K562 (cell line): ENCODE measurements at regions not wholly inside any gene's neighbourhood (a gene's known extent, or its start where the extent isn't known, plus 50 kb on each side); places are given as distances from the start of the nearest gene placed in this dataset.

Experiments used
- ATAC-seq: fragments of 200-7000 bp; cut with Tn5 transposase; 3 replicates; pipeline ENCODE4 v1.9.1; 2020; ENCODE audit warnings: moderate library complexity
- BruUV-seq: library from RNA; stranded (reverse); fragments of 400-500 nt; replicated peaks from 2 replicates; lab custom pipeline; 2021; lab: Mats Ljungman, UMichigan
- CTCF ChIA-PET: fragments of 300-600 bp; formaldehyde crosslinking; extraction: SDS; loops from one replicate; lab custom pipeline; 2021; ENCODE audit warnings: low intra/inter-chr PET ratio; lab: Yijun Ruan, JAX
- POLR2A ChIA-PET: fragments of 300-600, 350-650 bp; sonication (Branson Sonifier 250); formaldehyde crosslinking; extraction: SDS; loops from one replicate; lab custom pipeline; 2021; ENCODE audit warnings: antibody characterized with exemption, inconsistent platforms; lab: Yijun Ruan, JAX
- DNase-seq, 4 experiments: peaks; one replicate each; pipeline versions ENCODE4 v3.0.0 to v3.0.0-alpha.2; 2011 to 2018; ENCODE audit warnings: low spot score in 3 of 4, mixed read lengths in 3 of 4; ENCODE audit errors: extremely low read depth in 1 of 4
- FAIRE-seq: peaks from 2 replicates; lab custom pipeline; 2011; peaks lifted over from hg19 to GRCh38; lab: Jason Lieb, UNC
- H2AFZ ChIP-seq: 2 replicates; pipeline ENCODE4 v1.6.0; 2011; ENCODE audit warnings: low read depth, low read length, control low read depth, inconsistent platforms
- H3K27ac ChIP-seq: fragments of 200-600 bp; 3 replicates; pipeline ENCODE4 v1.8.0; 2011; ENCODE audit warnings: low read depth, mild to moderate bottlenecking, control low read depth, inconsistent platforms, low read length, moderate library complexity, mixed read lengths; ENCODE audit errors: extremely low read depth
- H3K27me3 ChIP-seq, 2 experiments: fragments of 300-600 bp in 1 of 2; 2 replicates in 1 of 2; 3 replicates in 1 of 2; pipeline versions ENCODE4 v1.6.0 to v1.8.0; 2011; ENCODE audit warnings: inconsistent platforms in 2 of 2, low read length in 2 of 2, mild to moderate bottlenecking in 1 of 2, mixed read lengths in 1 of 2, moderate library complexity in 1 of 2; ENCODE audit not compliant: control insufficient read depth in 2 of 2, insufficient read depth in 2 of 2
- H3K36me3 ChIP-seq: fragments of 300-600 bp; 3 replicates; pipeline ENCODE4 v1.8.0; 2011; ENCODE audit warnings: mild to moderate bottlenecking, low read length, inconsistent platforms; ENCODE audit not compliant: control insufficient read depth, insufficient read depth
- H3K4me1 ChIP-seq, 2 experiments: fragments of 200-600 bp in 1 of 2; replicated peaks in 1 of 2; 2 replicates in 1 of 2; 3 replicates in 1 of 2; pipeline versions ENCODE4 v1.5.1 to v1.8.0; 2011; ENCODE audit warnings: inconsistent platforms in 2 of 2, low read length in 2 of 2, mild to moderate bottlenecking in 1 of 2, mixed read lengths in 1 of 2, moderate library complexity in 1 of 2; ENCODE audit not compliant: control insufficient read depth in 2 of 2, insufficient read depth in 2 of 2
- H3K4me2 ChIP-seq: 2 replicates; pipeline ENCODE4 v1.6.1; 2011; ENCODE audit warnings: low read length, control low read depth, inconsistent platforms, mixed read lengths; ENCODE audit not compliant: insufficient read depth
- H3K4me3 ChIP-seq: fragments of 200-600 bp; sonication (generic), shearing (Covaris generic); 2 replicates; pipeline ENCODE4 v1.5.1; 2016; ENCODE audit warnings: control low read depth, inconsistent platforms
- H3K79me2 ChIP-seq: fragments of 200-600 bp; 3 replicates; pipeline ENCODE4 v1.8.0; 2011; ENCODE audit warnings: low read length, inconsistent platforms; ENCODE audit not compliant: control insufficient read depth, insufficient read depth
- H3K9ac ChIP-seq, 2 experiments: 2 replicates each; pipeline versions ENCODE4 v1.6.0 to v1.6.1; 2011; ENCODE audit warnings: low read depth in 2 of 2, low read length in 2 of 2, control low read depth in 1 of 2, inconsistent platforms in 1 of 2, mild to moderate bottlenecking in 1 of 2, mixed read lengths in 1 of 2; ENCODE audit not compliant: insufficient read depth in 1 of 2
- H3K9me1 ChIP-seq: one replicate; pipeline ENCODE4 v1.6.0; 2011; ENCODE audit warnings: inconsistent platforms, mild to moderate bottlenecking, low read length, moderate library complexity; ENCODE audit not compliant: control insufficient read depth, insufficient read depth
- H3K9me3 ChIP-seq: replicated peaks from 2 replicates; pipeline ENCODE4 v1.5.1; 2011; ENCODE audit warnings: low read depth, low read length, inconsistent platforms; ENCODE audit not compliant: control insufficient read depth, insufficient read depth
- H4K20me1 ChIP-seq: replicated peaks from 2 replicates; pipeline ENCODE4 v1.6.1; 2011; ENCODE audit warnings: low read length, inconsistent platforms, mixed read lengths; ENCODE audit not compliant: control insufficient read depth, insufficient read depth
- MYC ChIP-seq, 2 experiments: fragments of 250-450 bp in 1 of 2; sonication (Bioruptor Pico) in 1 of 2; IDR thresholded peaks; 2 replicates each; pipeline versions ENCODE4 v1.5.1 to v1.6.1; 2012 to 2021; ENCODE audit warnings: low read depth in 2 of 2, borderline replicate concordance in 1 of 2, improper control_type of control experiment in 1 of 2, low read length in 1 of 2, mild to moderate bottlenecking in 1 of 2, moderate library complexity in 1 of 2
- RFX1 ChIP-seq: fragments of 450-650 bp; IDR thresholded peaks from 2 replicates; pipeline ENCODE4 v1.6.1; 2016; ENCODE audit warnings: mild to moderate bottlenecking, moderate library complexity
- ZNF444 ChIP-seq: fragments of 250-450 bp; sonication (Bioruptor Pico); IDR thresholded peaks from 2 replicates; pipeline ENCODE4 v1.4.0; 2020; ENCODE audit warnings: mild to moderate bottlenecking, moderate library complexity
- WGBS: fragments of 100-300 bp; shearing (Covaris generic); methylation state at CpG from one replicate; pipeline ENCODE4 v1.1.6; 2016; ENCODE audit warnings: low coverage, mixed read lengths; ENCODE audit not compliant: insufficient coverage; ENCODE audit errors: missing lambda C conversion rate; 5-methylcytosine and 5-hydroxymethylcytosine counted together
- in situ Hi-C: fragments of 300-500 bp; cut with MboI; formaldehyde crosslinking; loops from 4 replicates; pipeline ENCODE4 v1.15.0; 2018; ENCODE audit warnings: inconsistent platforms, mixed read lengths
- intact Hi-C: fragments of 100-400 bp; cut with micrococcal nuclease; formaldehyde crosslinking; loops from 2 replicates; pipeline ENCODE4 v1.14.2; 2022
- TF ChIP-seq, protein P1 (sequence below): fragments of 250-450 bp; sonication (Bioruptor Pico); IDR thresholded peaks from 2 replicates; pipeline ENCODE4 v1.4.0; 2020; ENCODE audit warnings: mild to moderate bottlenecking, moderate library complexity
- TF ChIP-seq, protein P2 (sequence below): fragments of 250-450 bp; sonication (Bioruptor Pico); IDR thresholded peaks from 2 replicates; pipeline ENCODE4 v1.8.0; 2022; ENCODE audit warnings: moderate library complexity, mild to moderate bottlenecking, inconsistent platforms
- TF ChIP-seq, protein P3 (sequence below): fragments of 250-450 bp; sonication (Bioruptor Pico); IDR thresholded peaks from 2 replicates; pipeline ENCODE4 v1.9.0; 2021; ENCODE audit warnings: mild to moderate bottlenecking, inconsistent platforms

DNA sequence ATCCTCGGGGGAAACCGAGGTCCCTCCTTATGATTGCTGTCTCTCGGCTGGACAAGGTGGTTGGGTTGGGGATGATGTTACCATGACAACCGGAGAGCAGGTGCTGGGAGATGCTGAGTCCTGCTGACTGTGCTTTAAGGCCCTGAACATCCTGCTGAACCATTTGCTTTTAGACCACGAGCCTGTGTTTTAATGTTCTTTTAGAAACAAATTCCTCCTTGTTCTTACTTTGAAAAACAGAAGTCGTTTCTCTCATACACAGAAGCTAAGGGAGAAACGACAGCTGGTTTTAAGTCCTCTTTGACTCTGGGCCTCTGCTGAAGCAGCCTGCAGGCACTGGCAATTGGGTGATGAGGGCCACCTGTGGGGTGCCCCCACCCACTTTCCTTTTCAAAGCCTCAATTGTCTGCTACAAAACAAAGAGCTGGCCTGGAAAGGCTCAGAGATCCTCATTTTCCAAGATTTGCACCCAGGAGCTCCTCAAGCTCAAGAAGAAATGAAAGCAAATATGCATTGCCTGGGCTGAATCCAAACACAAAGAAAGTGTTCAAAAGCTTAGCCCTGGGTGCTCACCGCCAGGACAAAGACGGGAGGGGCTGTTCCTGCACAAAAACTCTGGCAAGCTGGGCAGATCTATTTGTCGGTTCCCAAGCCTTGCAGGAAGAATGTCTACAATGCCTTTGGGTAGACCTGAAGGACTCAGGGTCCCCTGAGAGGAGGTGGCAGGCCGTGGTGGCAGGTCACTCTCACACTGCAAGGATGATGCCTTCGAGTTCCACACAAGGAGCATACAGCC lies 90.0 kb upstream of the CLMN start:
- intact Hi-C loops: no loop called here
- H3K4me2 ChIP-seq: no peak overlapping the region
- no peaks in the 10 kb centered on the region; the same call in 1 of the 2 replicates for H4K20me1 ChIP-seq
- CTCF ChIA-PET: no interaction called here
- H3K9ac ChIP-seq: no peak overlapping the region
- WGBS: 0% methylated on average over 7 of the region's 12 CpGs
- ATAC-seq (no peak), FAIRE-seq (no peak)
- H2AFZ ChIP-seq: no peak overlapping the region
- H3K27ac ChIP-seq: no peak overlapping the region
- peak; percentile 76 for TF ChIP-seq RFX1
- no peak for TF ChIP-seq ZNF444 (CRISPR knock-in tag)
- TF ChIP-seq, all 486 proteins: peak for 1
- BruUV-seq: no TSS peak
- Histone ChIP-seq H3K27me3 (peaks cover 3 to 36% of the 10 kb centered on the region in 2 experiments; a peak in 2 of 5 replicates), H3K4me3 (no peak overlapping the region), H3K9me3 (no peaks in the 10 kb centered on the region), H3K9me1 (no peaks in the 10 kb centered on the region), H3K36me3 (no peaks in the 10 kb centered on the region), H3K79me2 (no peaks in the 10 kb centered on the region), H3K4me1 (no peaks in the 10 kb centered on the region)
- DNase-seq: no peak
- POLR2A ChIA-PET: no interaction called here
- in situ Hi-C loops: no loop called here

DNA sequence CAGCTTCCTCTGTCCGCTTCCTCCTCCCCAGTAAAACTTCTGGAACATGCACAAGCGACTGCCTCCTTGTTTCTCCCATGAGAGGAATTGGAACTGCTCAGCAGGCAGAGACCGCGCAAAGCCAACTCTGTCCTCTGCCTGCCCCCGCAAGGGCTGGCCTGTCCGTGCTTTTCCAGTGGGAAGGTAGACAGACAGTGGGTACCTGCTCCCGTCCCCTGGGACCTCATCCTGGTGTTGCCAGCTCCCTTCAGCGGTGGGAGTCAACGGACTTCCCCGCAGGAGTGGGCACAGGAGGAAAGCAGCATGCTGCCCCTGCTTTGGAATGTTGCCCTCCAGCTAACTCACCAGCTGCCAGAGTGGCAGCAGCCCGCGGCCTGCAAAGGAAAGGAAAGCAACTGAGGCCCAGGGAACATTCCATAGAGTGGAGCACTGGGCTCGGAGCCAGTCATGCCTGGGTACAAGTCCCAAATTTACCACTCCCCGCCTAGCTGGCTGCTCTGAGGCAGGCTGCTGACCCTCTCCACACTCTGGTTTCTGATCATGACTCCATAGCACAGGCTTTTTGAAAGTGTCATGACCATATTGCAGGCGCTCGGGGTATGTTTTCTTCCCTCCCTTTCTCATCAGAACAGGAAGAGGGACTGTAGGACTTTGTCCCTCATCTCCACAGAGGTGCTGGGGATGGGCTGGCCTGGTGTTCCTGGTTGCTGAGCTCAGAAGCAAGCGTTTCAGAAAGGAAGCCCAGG lies 89.2 kb upstream of the CLMN start:
- intact Hi-C loops: no loop called here
- H3K4me2 ChIP-seq: no peak overlapping the region
- H3K9me3 ChIP-seq: no peaks in the 10 kb centered on the region
- FAIRE-seq (no peak), DNase-seq (no peak), ATAC-seq (no peak)
- in situ Hi-C loops: no loop called here
- H3K4me1 ChIP-seq: no peaks in the 10 kb centered on the region
- H2AFZ ChIP-seq: no peak overlapping the region
- no peak overlapping the region for H3K9ac ChIP-seq
- BruUV-seq: no TSS peak
- H3K4me3 ChIP-seq: no peak overlapping the region
- H3K9me1 ChIP-seq: no peaks in the 10 kb centered on the region
- no peaks in the 10 kb centered on the region for H3K79me2 ChIP-seq
- H3K27ac ChIP-seq: no peak overlapping the region
- H3K36me3 ChIP-seq: no peaks in the 10 kb centered on the region
- no peaks in the 10 kb centered on the region; the same call in 1 of the 2 replicates for H4K20me1 ChIP-seq
- POLR2A ChIA-PET: no interaction called here
- H3K27me3 ChIP-seq: peaks cover 3 to 30% of the 10 kb centered on the region in 2 experiments; a peak in 2 of 5 replicates
- CTCF ChIA-PET: no interaction called here
- WGBS: 19% methylated on average over 11 of the region's 17 CpGs
- no peak for TF ChIP-seq MYC (IDR thresholded peaks at IDR 0.05; ENCODE audit: low read depth, low read length)
- no peak for TF ChIP-seq MYC (CRISPR knock-in tag; IDR thresholded peaks at IDR 0.05; ENCODE audit: borderline replicate concordance, low read depth)
- TF ChIP-seq, protein P1, sequence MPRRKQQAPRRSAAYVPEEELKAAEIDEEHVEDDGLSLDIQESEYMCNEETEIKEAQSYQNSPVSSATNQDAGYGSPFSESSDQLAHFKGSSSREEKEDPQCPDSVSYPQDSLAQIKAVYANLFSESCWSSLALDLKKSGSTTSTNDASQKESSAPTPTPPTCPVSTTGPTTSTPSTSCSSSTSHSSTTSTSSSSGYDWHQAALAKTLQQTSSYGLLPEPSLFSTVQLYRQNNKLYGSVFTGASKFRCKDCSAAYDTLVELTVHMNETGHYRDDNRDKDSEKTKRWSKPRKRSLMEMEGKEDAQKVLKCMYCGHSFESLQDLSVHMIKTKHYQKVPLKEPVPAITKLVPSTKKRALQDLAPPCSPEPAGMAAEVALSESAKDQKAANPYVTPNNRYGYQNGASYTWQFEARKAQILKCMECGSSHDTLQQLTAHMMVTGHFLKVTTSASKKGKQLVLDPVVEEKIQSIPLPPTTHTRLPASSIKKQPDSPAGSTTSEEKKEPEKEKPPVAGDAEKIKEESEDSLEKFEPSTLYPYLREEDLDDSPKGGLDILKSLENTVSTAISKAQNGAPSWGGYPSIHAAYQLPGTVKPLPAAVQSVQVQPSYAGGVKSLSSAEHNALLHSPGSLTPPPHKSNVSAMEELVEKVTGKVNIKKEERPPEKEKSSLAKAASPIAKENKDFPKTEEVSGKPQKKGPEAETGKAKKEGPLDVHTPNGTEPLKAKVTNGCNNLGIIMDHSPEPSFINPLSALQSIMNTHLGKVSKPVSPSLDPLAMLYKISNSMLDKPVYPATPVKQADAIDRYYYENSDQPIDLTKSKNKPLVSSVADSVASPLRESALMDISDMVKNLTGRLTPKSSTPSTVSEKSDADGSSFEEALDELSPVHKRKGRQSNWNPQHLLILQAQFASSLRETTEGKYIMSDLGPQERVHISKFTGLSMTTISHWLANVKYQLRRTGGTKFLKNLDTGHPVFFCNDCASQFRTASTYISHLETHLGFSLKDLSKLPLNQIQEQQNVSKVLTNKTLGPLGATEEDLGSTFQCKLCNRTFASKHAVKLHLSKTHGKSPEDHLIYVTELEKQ: no peak
- TF ChIP-seq, protein P2, sequence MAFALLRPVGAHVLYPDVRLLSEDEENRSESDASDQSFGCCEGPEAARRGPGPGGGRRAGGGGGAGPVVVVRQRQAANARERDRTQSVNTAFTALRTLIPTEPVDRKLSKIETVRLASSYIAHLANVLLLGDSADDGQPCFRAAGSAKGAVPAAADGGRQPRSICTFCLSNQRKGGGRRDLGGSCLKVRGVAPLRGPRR (CRISPR knock-in tag): no peak
- TF ChIP-seq, protein P3, sequence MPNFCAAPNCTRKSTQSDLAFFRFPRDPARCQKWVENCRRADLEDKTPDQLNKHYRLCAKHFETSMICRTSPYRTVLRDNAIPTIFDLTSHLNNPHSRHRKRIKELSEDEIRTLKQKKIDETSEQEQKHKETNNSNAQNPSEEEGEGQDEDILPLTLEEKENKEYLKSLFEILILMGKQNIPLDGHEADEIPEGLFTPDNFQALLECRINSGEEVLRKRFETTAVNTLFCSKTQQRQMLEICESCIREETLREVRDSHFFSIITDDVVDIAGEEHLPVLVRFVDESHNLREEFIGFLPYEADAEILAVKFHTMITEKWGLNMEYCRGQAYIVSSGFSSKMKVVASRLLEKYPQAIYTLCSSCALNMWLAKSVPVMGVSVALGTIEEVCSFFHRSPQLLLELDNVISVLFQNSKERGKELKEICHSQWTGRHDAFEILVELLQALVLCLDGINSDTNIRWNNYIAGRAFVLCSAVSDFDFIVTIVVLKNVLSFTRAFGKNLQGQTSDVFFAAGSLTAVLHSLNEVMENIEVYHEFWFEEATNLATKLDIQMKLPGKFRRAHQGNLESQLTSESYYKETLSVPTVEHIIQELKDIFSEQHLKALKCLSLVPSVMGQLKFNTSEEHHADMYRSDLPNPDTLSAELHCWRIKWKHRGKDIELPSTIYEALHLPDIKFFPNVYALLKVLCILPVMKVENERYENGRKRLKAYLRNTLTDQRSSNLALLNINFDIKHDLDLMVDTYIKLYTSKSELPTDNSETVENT: no peak
